Astrocyte of the cerebellum (primary cell): ENCODE measurements at regions not wholly inside any gene's neighbourhood (a gene's known extent, or its start where the extent isn't known, plus 50 kb on each side); places are given as distances from the start of the nearest gene placed in this dataset.

Experiments used
- DNase-seq: peaks from one replicate; pipeline ENCODE4 v3.0.0-alpha.2; 2011; ENCODE audit warnings: low read depth
- H3K4me3 ChIP-seq: 2 replicates; pipeline ENCODE4 v1.5.1; 2011; ENCODE audit warnings: mild to moderate bottlenecking, low read depth, low read length, moderate library complexity
- CTCF ChIP-seq: IDR thresholded peaks from 2 replicates; pipeline ENCODE4 v1.5.1; 2012; ENCODE audit warnings: low read length, low read depth, moderate library complexity, mild to moderate bottlenecking; ENCODE audit errors: missing control alignments
- in situ Hi-C: cut with HindIII; loops from 2 replicates; pipeline ENCODE4 v1.10.0; 2017; ENCODE audit warnings: low sequenced_read_pairs

DNA sequence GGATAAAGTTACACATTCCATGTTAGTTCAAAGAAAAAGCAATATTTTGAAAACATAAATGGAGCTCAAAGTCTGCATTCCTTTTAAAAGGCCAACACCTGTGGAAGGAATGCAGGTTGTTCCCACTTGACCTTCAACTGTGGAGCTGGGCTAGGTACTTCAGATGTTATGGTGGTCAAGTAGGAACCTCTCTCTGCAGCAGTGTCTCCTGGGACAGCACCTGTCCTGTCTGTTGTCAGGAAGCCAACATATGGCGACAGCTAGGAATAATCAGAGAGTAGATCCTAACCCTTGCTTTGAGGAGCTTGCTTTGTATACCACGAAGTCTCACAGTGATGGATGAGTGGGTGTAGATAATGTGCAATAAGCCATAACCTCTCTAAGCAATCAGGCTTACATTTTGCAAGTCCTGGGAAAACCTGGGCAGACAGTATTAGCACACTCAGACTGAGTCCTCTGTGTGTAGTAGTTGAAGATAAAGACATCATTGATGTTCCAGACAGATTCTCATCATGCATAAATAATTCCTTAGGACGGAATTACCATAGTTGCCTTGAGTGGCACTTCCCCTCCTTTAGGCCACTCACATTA is 347.5 kb downstream of the PRL start:
- no peak overlapping the region for H3K4me3 ChIP-seq
- no peak for DNase-seq
- no peak for TF ChIP-seq CTCF
- in situ Hi-C loops: no loop called here

DNA sequence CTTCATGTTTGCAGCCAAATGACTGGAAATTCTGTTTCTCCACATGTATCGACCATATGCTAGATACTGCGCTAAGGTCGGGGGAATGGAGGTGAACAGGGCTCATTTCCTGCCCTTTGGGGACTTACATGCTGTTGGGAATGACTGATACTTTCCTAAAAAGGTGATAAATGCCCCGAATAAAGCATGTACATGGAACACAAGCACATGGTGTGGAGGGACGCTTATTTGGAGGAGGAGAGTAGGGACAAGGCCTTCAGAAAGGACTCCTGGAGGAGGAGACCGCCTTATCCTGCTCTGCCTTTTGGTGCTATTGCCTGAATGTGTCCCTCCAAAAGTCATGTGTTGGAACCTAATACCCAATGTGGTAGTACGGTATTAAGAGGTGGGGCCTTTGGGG is 344.5 kb downstream of the PRL start:
- in situ Hi-C loops: no loop called here
- no peak overlapping the region for H3K4me3 ChIP-seq
- TF ChIP-seq CTCF: no peak
- no peak for DNase-seq

DNA sequence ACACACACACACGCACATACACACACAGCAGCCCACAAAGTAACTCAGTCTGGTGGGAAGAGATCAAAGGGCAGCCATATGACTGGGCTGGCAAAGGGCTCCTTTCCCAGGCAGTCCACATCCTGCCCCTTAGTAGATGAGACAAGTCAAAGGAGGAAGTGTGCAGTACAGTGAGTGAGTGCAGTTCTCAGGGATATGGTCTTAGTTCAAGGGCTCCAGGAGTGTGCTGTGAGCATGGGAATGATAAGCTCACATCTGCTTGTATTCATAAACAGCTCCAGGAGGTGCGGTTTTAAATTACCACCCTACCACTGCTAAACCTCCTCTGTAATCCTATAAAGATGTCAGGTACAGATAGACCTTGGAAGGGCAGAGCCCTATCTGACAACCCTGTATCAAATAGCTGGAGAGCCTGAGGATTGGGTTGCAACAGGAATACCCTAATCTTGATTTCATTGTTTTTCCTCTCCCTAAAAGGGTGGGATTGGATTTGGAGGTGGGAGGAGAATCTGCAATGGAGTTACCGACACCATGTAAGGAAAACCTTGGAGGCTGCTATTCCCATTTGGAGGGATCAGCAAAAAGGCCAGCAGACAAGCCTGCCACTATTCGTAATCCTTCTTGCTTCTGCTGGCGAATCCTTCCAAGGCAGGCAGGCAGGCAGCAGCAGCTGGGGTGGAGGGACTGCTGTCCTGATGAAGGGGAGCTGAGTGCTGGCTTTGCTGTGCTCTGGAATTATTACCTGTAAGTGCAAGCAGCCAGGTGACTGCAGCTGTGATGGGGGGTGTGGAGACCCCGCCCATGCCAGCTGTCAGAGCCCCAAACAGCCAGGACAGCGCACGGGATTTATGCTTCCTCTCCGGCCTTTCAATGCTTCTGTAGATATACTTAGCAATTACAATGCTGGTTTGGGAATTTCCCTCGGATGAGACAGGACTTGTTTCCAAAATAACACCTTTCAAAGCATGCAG is 342.7 kb downstream of the PRL start:
- in situ Hi-C loops: no loop called here
- no peak for TF ChIP-seq CTCF
- no peak overlapping the region for H3K4me3 ChIP-seq
- no peak for DNase-seq

DNA sequence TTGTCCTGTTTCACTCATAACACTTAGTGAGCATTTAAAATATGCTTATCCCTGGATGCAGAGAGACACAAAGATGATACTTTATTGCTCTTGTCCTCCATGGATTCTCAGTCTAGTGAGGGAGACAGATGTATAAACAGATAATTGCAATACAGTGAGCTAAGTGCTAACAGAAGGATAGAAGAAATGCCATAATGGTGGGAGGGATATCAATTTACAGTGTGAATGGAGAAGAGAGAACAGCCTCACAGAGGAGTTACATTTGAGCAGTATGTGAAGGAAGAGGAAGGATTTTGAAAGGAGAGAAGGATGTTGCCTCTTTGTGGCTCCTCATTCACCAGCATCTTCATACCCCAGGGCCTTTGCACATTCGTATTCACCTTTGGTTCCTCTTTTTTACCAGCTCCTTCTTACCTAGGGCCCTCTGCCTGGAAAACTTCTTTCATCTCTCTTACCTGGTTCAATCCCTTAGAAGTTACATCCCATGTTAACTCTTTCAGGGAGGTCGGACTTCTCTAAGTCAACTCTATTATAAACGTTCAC is 341.7 kb downstream of the PRL start:
- H3K4me3 ChIP-seq: no peak overlapping the region
- in situ Hi-C loops: no loop called here
- TF ChIP-seq CTCF: no peak

GRCh38 chr6:21955951-21956350 is 340.9 kb downstream of the PRL start:
- no peak for DNase-seq
- TF ChIP-seq CTCF: no peak
- in situ Hi-C loops: no loop called here
- H3K4me3 ChIP-seq: no peak overlapping the region

More for the DNA sequence above, 341.7 kb downstream of the PRL start:
- DNase-seq: no peak

GRCh38 chr6:21958428-21958827 is 338.4 kb downstream of the PRL start:
- in situ Hi-C loops: no loop called here
- DNase-seq: no peak
- TF ChIP-seq CTCF: no peak
- H3K4me3 ChIP-seq: no peak overlapping the region
